GM18868 (cell line): ENCODE measurements at regions not wholly inside any gene's neighbourhood (a gene's known extent, or its start where the extent isn't known, plus 50 kb on each side); places are given as distances from the start of the nearest gene placed in this dataset.
"Not testable (repeated sequence)": the region's sequence is repeated elsewhere in the genome, so short reads cannot be mapped to it uniquely, and the experiment has no call there.

Experiments used
- ATAC-seq: cut with Tn5 transposase; IDR thresholded peaks from one replicate; pipeline ENCODE4 v1.9.1; 2021; ENCODE audit warnings: mild to moderate bottlenecking, moderate library complexity; ENCODE audit not compliant: unreplicated experiment

GRCh38 chr2:190150413-190150812 is 87.9 kb upstream of the MSTN start:
- no peak for ATAC-seq

- ATAC-seq, result no peak
Measured at GRCh38 chr2:190149908-190150307, 87.4 kb upstream of the MSTN start.

- ATAC-seq, result no peak
Measured at GRCh38 chr2:190149200-190149599, 86.7 kb upstream of the MSTN start.

DNA sequence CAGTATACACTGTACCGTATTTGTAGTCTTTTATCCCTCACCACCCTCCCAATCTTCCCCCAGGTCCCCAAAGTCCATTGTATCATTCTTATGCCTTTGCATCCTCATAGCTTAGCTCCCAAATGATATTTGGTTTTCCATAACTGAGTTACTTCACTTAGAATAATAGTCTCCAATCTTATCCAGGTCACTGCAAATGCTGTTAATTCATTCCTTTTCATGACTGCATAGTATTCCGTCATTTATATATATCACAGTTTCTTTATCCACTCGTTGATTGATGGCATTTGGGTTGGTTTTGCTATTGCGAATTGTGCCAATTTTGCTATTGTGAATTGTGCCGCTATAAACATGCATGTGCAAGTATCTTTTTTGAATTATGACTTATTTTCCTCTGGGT is 83.6 kb upstream of the MSTN start:
- ATAC-seq, result not testable (repeated sequence)

GRCh38 chr2:190140474-190140873 is 77.9 kb upstream of the MSTN start:
- ATAC-seq, result not testable (repeated sequence)

- ATAC-seq, result no peak
Measured at GRCh38 chr2:190139371-190139770, 76.8 kb upstream of the MSTN start.

GRCh38 chr2:190138032-190138431 is 75.5 kb upstream of the MSTN start:
- ATAC-seq, result no peak

GRCh38 chr2:190137561-190137960 is 75.0 kb upstream of the MSTN start:
- ATAC-seq, result no peak

DNA sequence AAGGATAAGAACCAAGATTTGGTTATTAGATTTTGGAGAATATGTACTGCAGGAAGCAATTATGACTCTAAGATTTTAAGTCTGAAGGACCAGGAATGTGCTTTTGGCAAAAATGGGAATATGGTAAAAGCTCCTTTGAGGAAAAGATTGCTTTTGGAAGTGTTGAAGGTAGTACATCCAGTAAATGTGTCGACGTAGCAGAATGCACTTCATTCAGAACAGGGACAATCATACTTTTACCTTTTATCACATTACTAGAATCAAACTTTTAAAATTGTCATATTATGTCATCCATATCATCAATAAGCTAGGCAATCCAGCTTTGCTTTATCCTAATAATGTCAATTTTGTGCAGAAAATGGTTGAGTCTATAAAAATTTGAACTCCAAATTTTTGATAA is 74.3 kb upstream of the MSTN start:
- ATAC-seq, result no peak

DNA sequence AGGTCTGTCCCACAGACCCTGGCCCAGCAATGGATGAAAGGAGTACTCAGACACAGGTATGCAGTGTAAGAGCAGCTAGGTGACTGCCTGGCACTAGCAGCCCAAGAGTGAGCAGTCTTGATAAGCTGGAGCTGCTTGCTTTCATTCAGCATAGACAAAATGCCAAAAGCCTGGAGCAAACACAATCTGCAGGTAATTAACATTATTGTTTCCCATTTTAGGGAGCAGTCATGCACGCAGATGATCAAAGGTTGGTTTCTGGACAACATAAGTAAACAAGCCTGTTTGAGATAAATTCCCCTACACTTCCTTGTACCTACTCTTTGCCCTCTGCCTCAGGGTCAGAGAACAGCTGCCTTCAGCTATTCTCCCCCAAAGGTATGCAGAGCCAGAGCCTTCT is 73.7 kb upstream of the MSTN start:
- ATAC-seq, result no peak

DNA sequence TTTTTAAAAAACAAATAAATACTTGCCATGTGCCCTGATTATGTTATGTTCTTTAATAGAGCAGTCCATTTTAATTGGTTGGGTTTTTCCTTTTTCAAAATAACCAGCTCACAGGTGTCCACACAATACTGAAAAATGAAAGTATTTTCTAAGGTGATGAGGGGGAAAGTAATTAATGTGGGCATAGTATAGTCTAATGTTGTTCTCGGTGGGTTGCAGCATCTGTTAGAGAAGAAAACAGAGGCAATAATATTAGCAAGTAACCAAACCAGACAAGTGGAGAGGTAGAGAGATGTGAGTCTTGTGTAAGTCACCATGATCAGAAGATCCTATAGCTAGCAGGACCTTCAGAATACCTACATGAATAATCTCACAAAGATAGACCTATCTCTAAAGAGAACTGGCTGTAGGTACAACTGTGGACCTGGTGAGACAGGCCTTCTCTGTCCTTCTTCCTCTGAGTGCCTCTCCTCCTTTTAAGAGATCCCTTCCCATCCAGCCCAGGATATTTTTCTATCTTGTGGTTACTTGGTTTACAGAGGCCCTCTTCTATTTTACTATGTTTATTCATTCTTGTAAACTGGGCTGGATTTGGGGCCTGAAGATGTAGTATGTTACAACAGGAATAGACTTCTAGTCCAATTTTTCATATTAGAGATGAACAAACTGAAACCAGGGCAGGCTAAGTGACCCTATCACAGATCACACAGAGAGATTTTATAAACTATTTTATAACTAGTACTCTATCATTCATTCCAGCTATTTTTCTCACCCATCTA is 67.1 kb upstream of the MSTN start:
- no peak for ATAC-seq

GRCh38 chr2:190127651-190128050 is 65.1 kb upstream of the MSTN start:
- no peak for ATAC-seq

GRCh38 chr2:190126798-190127197 is 64.3 kb upstream of the MSTN start:
- ATAC-seq, result no peak

DNA sequence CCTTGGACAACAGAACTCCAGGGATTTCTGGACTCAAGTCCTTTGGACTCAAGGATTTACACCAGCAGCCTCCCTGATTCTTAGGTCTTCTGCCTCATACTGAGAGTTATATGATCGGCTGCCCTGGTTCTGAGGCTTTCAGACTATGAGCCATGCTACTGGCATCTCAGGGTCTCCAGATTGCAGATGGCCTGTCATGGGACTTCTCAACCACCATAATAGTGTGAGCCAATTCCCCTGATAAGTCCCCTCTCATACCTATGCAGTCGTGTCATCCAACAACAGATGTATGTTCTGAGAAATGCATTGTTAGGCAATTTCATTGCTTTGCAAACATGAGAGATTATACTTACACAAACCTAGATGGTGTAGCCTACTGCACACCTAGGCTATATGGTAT is 61.4 kb upstream of the MSTN start:
- no peak for ATAC-seq

- ATAC-seq, result no peak
Measured at GRCh38 chr2:190121971-190122370, 59.4 kb upstream of the MSTN start.

DNA sequence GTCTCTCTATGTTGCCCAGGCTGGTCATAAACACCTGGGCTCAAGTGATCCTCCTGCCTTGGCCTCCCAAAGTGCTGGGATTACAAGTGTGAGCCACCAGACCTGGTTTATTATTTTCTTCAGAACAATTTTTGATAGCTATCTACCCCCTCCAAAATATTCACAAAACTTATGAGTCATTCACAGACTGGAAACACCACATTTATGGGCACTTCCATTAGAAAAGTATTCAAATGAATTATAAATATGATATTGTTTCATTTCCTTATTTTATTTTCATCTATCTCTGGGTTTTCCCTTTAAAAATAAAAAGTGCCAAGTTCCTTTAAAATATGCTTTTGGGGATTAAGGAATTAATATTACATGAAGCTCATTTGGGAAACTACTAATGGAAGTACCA is 58.8 kb upstream of the MSTN start:
- ATAC-seq, result no peak

- ATAC-seq, result no peak
Measured at GRCh38 chr2:190119923-190120590, 57.5 kb upstream of the MSTN start.

GRCh38 chr2:190119257-190119656 is 56.7 kb upstream of the MSTN start:
- peak; percentile 41 for ATAC-seq

DNA sequence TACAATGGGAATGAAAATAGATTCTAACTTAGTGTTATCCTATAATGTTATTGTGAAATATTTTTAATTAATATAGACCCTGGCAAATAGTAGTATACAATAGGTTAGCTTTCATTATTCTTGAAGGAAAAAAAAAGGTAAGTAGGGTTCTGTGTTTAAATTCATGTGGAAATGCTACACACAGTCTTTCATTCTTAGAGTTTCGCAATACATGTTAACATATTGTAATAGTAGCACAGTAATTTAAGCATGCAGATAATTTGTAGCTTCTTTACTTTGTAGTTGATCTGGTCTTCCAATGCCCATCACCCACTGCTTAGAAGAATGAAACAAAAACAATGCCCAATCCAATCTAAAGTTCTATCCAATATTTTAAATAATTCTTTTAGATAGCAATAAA is 54.8 kb upstream of the MSTN start:
- ATAC-seq, result no peak

DNA sequence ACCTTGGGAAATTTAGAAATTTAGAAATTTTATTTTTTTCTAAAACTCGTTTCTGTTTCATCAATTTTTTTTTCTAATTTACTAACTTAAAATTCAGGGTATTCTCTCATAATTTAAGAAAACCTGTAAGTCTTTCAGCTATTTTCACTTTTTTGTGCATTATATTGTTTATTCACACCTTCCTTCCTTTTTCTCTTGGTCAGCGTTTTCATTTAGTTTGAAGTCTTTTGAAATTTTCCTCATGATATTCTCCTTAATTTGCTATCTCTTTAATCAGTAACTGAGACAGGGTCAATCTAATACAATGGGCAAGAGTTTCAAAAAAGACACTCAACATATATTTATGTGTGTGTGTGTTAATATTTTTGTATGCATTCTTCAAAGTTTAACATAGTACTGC is 50.5 kb upstream of the MSTN start:
- no peak for ATAC-seq
